ENCODE measurements at regions not wholly inside any gene's neighbourhood (a gene's known extent, or its start where the extent isn't known, plus 50 kb on each side); places are given as distances from the start of the nearest gene placed in this dataset.

DNA sequence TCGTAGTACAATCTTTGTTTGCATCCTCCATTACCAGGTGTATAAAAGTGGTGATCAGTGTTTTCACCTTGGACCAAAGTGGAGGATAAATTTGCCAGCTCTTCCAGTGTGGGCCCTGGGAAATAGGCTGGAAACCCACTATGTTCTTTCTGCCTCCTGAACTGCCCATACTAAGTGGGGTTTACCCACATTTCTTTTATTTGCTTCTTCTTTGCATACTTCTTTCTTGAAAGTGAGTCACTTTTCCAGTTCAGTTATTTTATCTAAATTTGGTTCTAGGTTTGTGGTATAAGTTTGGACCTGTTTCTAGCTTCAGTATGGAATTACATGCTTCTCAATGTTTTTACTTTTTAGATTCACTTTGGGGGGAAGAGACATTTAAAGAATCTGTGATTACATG, 126.2 kb upstream of the ACBD5 start:
- no peak for TF ChIP-seq POLR2AphosphoS5 (IDR thresholded peaks at IDR 0.05; ENCODE audit: low read depth, low read length)
- no peak for TF ChIP-seq POU2F2 (IDR thresholded peaks at IDR 0.05; ENCODE audit: low read depth, low read length)
- no peak for TF ChIP-seq TAF1 (IDR thresholded peaks at IDR 0.05; ENCODE audit: low read depth, low read length)
